GM19239 (cell line): ENCODE measurements at regions not wholly inside any gene's neighbourhood (a gene's known extent, or its start where the extent isn't known, plus 50 kb on each side); places are given as distances from the start of the nearest gene placed in this dataset.

Experiments used
- DNase-seq: peaks from one replicate; pipeline ENCODE4 v3.0.0; 2011; ENCODE audit warnings: low spot score; ENCODE audit not compliant: insufficient read length
- FAIRE-seq: peaks from 2 replicates; lab custom pipeline; 2011; peaks lifted over from hg19 to GRCh38; lab: Jason Lieb, UNC

- DNase-seq: no peak
- no peak for FAIRE-seq
Measured at GRCh38 chr15:81987628-81988027, 58.2 kb downstream of the MEX3B start.

GRCh38 chr15:81983497-81983896, 62.3 kb downstream of the MEX3B start:
- no peak for FAIRE-seq
- no peak for DNase-seq

GRCh38 chr15:81982808-81983207, 63.0 kb downstream of the MEX3B start:
- DNase-seq (no peak), FAIRE-seq (no peak)

GRCh38 chr15:81981908-81982307, 63.9 kb downstream of the MEX3B start:
- no peak for DNase-seq
- no peak for FAIRE-seq

GRCh38 chr15:81977464-81977863, 68.4 kb downstream of the MEX3B start:
- DNase-seq (no peak), FAIRE-seq (no peak)

- DNase-seq (no peak), FAIRE-seq (no peak)
Measured at GRCh38 chr15:81968691-81969090, 77.1 kb downstream of the MEX3B start.

GRCh38 chr15:81966631-81967030, 79.2 kb downstream of the MEX3B start:
- FAIRE-seq: no peak
- no peak for DNase-seq

GRCh38 chr15:81962482-81962881, 83.3 kb downstream of the MEX3B start:
- DNase-seq (no peak), FAIRE-seq (no peak)

GRCh38 chr15:81959196-81959595, 86.6 kb downstream of the MEX3B start:
- no peak for DNase-seq
- no peak for FAIRE-seq

GRCh38 chr15:81957698-81958097, 88.1 kb downstream of the MEX3B start:
- DNase-seq: no peak
- no peak for FAIRE-seq

GRCh38 chr15:81955382-81956062, 90.3 kb downstream of the MEX3B start:
- no peak for FAIRE-seq

GRCh38 chr15:81954158-81954783, 91.5 kb downstream of the MEX3B start:
- no peak for FAIRE-seq

More at GRCh38 chr15:81955382-81956062, 90.3 kb downstream of the MEX3B start:
- DNase-seq: no peak

GRCh38 chr15:81950841-81951414, 94.9 kb downstream of the MEX3B start:
- no peak for FAIRE-seq

More at GRCh38 chr15:81954158-81954783, 91.5 kb downstream of the MEX3B start:
- DNase-seq: no peak

GRCh38 chr15:81948751-81949150, 97.1 kb downstream of the MEX3B start:
- FAIRE-seq (no peak), DNase-seq (no peak)

More at GRCh38 chr15:81950841-81951414, 94.9 kb downstream of the MEX3B start:
- no peak for DNase-seq

GRCh38 chr15:81948222-81948621, 97.6 kb downstream of the MEX3B start:
- no peak for DNase-seq

GRCh38 chr15:81947548-81947947, 98.3 kb downstream of the MEX3B start:
- DNase-seq (no peak), FAIRE-seq (no peak)

More at GRCh38 chr15:81948222-81948621, 97.6 kb downstream of the MEX3B start:
- FAIRE-seq: no peak

GRCh38 chr15:81945014-81945615, 100.7 kb downstream of the MEX3B start:
- DNase-seq (no peak), FAIRE-seq (no peak)

- FAIRE-seq: no peak
Measured at GRCh38 chr15:81942655-81943195, 103.1 kb downstream of the MEX3B start.

GRCh38 chr15:81942157-81942556, 103.7 kb downstream of the MEX3B start:
- FAIRE-seq (no peak), DNase-seq (no peak)

More at GRCh38 chr15:81942655-81943195, 103.1 kb downstream of the MEX3B start:
- DNase-seq: no peak

GRCh38 chr15:81941479-81941878, 104.3 kb downstream of the MEX3B start:
- FAIRE-seq (no peak), DNase-seq (no peak)
